H4 (cell line): ENCODE measurements at regions not wholly inside any gene's neighbourhood (a gene's known extent, or its start where the extent isn't known, plus 50 kb on each side); places are given as distances from the start of the nearest gene placed in this dataset.

Experiments used
- DNase-seq: peaks from one replicate; pipeline ENCODE4 v3.0.0-alpha.2; 2015; ENCODE audit warnings: low spot score

DNA sequence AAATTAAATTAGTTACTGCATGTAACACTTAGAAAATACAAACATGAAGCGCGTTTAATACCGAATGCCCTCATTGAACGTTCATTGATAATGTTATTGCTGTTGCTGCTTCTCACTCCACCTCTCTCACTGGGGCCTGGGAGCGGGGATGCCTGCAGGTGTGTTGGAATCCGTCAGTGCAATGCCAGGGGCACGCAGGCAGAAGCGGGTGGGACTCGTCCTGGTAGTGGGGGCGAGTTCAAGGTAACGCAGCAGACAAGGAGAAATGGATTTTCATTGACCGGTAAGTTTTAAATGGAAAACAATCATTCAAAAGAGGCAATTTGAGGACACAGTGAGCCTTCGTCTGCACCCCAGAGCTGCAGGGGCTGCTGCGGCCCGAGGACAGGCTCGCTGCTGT lies 71.2 kb upstream of the AFDN start:
- no peak for DNase-seq

DNA sequence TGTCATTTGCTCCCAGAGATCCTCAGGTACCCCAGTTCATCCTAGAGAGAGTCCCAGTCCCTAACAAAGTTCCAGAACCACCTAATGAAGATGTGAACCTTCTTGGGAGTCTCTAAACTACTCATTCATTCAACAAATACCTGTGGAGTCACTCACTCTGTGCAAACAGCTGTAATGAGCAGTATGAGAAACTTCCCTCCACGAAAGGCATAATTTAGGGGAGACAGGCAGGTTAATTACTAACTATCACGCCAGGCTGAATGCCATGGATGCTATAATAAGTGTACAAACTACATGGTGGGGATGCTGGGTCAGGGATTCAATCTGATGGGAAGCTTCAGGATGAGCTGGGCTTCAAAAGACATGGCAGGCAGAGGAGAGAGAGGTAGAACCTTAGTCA lies 70.1 kb upstream of the AFDN start:
- DNase-seq: no peak

DNA sequence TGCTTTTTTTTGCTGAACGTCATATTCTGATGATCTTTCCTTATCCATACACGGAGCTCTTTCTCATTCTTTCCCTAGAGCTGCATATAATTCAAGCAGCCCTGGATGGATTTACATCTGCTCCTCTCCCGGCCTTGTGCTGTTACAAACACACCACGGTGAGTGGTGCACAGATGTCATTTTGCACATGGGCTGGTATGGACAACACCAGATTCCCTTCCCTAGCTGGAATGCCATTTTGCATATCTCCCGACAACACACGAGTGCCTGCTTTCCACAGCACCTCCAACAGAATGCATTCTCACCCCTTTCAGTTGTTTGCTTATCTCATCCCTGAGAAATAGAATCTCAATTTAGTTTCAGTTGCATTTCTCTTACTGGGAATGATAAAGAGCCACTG lies 69.5 kb upstream of the AFDN start:
- DNase-seq: no peak

DNA sequence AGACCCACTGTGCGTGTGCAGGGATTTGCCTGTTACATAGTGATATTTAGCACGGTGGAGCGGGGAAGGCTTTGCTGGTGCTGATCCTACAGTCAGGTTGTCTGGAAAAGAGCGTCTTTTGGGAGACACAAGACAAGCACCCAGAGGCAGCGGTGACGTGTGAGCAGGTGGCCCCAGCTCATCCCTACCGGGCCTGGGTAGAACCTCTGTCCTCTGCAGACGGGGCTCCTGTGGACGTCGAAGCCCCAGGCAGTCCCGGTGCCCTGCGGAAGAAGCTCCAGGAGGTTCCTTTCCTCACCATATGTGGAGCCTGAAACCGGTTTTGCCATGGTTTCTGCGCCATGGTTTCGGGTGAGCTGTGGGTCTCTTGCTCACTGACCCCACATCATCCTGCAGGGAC lies 68.9 kb upstream of the AFDN start:
- no peak for DNase-seq

DNA sequence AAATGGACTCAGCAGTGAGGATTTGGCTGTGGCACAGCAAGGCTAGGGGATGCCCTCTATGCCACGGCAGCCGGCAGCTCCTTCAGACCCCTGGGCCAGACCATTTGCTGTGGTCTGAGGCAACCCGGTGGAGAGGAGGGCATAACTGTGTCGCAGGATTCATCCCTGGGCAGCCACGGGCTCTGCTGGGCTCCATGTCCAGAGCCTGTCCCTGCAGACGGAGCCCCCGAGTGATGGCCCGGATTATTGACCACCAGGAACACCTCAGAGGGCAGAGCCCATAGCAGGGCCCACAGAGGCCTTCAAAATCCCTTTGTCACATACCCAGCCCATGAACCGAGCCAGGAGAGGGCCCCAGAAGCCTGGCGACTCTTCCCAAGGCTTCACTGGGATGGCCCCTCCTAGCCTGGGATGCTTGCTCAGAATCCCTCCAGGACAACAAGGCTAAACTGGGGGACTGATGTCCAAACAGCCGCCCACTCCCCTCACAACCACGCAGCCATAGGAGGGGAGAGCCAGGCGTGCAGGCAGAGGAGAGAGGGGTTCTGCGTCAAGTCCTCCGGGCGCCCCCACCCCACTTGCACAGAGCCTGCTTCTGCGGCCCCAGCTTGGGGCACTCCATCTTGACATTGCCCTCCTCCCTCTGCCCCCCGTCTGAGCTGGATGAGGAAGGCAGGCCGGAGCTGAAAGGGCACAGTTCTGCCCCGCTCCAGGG lies 68.2 kb upstream of the AFDN start:
- DNase-seq: no peak

DNA sequence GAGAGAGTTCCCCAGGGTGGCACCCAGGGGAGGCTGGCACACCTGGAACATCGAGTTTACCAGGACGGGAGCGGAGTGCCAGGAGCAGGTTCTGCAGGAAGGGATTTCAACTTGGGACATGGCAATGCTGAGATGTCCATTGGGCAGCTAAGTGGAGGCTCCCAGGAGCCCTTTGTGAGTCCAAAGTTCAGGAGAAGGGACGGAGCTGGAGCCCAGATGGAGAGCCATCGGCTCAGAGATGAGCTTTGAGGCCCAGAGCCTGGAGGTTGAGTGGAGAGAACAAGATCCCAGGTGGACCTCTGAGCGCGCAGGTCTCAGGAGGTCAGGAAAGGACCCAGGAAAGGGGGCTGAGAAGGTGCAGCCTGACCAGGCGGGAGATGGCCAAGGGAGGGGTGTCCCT lies 67.5 kb upstream of the AFDN start:
- no peak for DNase-seq

DNA sequence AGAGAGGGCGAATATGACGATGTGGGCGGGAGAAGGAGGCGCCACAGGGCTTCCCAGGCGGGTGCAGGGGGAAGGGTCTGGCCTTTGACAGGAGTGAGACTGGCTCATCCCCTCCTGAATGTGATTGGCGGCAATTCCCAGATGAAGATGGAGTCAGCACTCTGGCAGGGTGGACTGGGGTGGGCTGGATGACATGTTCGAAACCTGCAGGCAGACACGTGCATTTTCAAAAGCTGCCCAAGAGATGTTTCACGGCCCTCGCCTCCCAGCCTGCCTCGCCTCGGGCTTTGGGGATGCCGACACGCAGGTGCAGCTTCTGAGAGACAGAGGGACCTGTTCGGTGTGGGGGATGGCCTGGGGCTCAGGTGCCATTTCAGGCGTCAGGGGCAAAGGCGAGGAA lies 66.8 kb upstream of the AFDN start:
- no peak for DNase-seq

DNA sequence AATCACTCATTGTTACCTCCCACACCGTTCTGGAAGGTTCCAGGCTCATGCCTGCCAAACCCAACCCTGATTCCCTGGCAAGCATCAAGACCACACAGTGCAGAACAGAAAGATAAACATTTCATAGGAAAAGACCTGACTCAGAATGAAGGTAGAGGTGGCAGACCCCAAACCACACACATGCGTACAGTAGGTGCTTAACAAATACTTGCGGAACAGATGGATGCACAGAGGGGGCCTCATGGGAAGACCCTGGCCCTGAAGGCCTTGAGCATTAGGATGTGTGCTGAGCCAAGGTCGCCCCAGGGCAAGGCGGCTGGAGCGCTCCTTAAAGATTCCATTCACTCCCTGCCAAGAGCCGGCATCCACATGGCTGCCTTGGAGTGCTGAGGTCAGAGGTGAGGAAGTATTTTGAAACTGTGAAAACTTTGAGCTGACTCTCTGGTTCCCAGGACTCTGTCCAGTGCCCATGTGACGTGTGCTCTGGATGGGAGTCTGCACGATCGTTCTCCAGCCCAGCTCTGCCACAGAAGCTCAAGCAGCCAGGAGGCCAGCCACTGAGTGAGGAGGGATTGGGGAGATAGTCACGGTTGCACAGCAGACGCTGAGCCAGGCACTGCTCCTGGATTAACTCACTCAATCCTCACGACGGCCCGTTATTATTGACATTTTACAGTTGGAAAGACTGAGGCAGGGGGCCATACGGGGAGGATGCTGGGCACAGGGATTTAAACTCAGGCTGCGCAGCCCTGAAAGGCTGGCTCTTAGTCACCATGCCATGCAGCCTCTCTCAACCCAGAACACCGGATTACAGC lies 65.5 kb upstream of the AFDN start:
- no peak for DNase-seq

DNA sequence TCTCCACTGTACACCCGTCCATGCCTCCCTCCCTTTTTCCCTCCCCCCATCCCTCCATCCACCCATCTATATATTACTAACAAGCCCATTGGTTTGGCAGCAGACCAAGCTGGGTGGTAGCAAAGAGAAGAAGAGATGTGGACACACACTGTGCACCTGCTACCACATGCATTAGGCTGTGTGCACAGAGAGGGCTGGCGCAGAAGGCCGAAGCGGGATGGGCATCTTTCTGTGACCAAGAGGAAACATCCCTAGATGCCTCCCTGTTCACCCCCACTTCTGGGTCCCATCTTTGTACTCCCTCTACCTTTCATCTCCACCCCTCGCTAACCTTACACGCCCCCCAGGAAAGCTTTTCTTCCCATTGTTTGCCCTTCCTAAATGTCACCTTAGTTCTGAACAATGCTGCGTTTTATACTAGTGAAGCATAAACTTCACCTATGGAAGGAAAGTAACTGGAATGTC lies 64.9 kb upstream of the AFDN start:
- no peak for DNase-seq

DNA sequence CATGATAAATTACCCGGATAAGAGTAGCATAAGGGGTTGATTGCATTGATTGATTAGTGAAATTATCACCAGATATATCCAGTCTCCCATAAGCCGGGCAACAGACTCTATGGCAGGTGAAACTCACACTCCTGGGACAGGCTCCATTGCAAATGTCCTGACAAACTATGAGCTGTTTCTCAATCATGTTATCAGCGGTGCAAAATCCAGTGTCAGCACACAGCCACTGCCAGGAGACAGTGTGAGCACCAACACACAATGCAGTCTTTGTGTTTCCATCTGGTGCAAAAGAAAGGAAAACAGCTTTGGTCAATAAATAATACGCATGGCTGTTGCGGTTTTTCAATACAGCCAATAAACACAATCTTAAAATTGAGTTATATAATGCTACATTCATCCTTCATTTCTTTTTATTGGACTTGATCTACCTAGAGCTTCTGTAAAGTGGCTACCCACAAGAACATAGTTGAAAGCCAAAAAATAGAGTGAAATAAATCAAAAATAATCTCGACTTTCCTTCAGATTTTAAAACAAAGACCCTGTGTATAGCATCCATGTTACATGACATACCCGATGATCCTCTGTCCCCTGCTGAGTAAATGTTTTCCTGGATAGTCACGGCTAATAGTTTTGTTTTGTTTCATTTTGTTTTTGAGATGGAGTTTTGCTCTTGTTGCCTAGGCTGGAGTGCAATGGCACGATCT lies 64.3 kb upstream of the AFDN start:
- DNase-seq: no peak

DNA sequence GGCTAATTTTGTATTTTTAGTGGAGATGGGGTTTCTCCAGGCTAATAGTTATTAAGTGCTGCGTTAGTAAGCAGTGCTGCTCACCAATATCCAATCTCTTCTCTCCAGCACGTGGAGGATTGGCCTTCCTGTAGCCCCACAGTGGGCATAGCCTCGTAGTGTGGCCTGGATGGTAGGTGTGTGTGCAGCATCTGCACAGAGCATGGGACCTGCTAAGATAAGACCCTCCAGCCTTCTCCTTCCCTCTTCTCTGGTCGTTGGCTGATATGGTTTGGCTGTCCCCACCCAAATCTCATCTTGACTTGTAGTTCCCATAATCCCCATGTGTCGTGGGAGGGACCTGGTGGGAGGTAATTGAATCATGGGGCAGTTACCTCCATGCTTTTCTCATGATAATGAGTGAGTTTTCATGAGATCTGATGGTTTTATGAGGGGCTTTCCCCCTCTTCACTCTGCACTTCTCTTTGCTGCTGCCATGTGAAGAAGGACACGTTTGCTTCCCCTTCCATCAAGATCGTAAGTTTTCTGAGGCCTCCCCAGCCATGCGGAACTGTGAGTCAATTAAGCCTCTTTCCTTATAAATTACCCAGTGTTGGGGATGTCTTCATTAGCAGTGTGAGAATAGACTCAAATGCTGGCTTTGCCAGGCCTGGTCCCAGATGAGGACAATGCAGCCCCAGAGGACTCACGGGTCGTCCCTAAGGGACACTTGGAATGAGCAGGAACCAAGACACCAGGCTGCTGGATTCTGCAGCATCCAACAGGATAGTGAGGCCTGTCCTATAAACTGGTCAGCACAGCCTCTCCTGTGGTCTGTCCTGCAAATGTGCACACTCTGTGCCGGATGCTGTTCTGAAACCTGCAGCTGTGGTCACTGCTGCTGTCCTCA lies 63.4 kb upstream of the AFDN start:
- DNase-seq: no peak

DNA sequence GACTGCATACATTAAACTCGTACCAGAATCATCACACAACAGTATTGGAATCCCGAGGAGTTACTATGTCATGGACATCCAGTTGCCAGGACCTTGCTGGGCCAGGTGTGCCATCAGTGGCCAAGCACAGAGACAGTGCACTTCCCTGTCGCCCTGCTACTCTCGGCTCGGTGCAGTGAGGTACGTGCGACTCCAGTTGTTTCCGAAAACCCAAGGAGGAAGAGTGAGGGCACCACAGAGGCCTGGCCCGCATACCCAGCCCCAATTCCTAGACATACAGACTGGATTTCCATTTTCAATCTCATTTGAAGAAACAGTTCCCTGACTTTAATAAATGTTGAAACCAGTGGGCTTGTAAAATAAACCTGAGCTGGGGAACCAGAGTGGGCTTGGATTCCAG lies 62.5 kb upstream of the AFDN start:
- DNase-seq: no peak

DNA sequence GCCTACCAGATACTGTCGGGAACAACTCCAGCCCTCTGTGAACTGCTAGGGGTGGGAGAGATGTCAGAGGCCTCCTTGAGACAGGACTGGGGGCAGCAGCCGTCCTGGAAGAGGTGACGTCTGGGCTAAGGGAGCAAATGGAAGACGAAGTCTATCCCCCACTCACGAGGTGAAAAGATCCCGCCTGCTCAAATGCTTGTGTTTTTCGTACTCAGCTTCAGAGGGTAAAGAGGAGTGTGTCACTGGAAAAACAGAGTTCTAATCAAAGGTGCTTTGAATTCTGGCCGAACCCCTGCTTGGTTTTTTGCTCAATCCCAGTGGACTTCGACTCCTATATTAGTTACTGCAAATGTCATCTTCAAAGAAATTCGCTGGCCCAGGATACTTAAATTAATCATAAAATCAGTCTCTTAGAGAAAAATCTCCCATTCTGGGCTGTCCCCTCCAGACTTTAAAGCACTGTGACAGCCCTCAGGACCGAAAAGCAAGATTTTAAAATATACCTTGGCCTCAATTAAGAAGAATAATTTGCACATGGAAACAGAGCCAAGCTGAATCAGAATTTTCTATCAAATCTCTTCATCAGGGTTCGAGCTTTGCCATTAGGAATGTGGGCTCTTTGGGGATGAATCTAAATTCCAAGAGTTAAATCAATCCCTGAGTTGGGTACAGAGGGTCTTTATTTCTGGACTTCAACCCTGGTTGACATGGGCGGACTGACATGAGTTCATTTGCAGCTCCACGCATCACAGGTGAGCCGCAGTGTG lies 61.8 kb upstream of the AFDN start:
- DNase-seq: no peak

DNA sequence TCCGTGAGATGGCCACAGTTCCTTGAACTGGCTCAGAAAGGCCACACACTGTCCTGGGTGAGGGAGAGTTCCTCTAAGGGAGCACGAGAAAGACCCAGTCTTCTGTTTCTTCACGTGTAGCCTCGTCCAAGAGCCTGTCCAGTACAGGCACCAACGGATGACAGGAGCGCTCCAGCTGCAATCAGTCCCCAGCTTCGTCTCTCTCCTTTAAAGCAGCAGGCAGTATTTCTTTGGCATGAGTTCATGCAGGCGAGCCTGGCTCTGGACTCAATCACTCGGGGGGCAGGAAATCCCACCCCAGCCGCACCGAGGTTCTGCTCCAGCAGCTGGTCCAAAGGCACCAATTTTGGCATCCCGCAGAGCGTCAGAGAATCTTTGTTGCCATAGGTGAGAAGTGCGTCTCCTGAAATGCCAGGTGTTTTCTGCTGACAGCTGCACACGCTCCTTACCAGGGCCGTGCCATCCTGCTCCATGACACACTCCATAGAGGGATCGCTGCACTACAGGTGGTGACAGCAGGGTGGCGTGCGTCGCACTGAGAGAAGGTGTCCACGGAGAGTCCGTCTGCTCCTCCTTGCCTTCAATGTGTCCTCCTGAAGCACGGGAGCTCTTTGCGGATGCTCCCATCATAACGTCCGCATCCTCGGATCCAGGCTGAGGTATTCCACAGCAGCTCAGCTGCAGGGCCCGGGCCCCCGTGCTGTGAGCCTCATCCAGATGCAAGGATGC lies 59.6 kb upstream of the AFDN start:
- no peak for DNase-seq

DNA sequence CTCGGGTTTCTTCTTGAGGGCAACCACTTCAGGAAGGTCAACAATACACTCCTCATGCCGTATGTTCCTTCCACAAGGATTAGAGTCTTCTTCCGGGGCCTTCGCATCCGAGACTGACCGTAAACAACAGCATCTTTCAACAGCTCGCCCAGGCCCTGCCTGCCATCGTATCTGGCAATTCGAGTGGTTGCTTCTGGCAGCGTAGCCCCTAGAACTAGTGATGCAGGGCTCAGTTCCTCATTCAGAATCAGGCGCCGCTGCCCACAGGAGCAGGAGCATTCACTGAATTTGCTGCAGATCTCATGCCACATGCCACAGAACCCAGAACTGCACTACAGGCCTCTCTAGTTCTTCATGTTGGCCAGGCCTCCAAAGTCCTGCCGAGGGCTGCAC lies 59.0 kb upstream of the AFDN start:
- no peak for DNase-seq

DNA sequence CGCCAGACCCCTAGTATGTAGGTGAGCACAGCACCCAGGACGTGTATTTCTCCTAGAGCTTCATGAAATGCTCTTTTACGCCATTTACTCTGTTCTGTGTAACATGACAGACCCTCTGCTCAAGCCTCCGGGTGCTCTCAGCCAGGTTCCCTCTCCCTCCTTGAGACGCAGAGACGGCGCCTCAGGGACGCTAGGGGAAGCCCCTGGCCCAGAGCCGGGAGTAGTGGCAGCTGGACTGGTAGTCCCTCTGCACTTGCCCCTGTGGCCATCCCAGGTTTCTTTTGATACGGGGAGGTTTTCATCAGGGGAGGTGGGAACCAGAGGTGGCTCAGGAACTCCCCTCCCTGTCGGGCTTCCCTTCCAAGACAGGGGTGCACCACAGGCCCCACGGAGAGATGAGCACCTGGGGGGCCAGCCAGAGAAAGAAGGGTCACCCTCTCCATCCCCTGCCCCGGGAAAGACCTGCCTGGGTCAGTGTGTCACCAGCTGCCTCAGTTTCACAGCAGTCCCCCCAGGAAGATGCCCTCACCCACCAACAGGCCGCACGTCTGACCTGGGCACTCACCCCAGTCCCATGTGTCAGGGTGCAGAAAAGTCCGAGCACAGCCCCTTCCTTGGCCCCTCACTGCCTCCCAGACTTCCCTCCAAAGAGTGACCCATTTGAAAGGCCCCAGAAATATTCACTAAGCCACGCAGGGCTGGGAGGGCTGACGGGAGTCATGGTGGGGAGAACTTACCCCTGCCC lies 58.1 kb upstream of the AFDN start:
- no peak for DNase-seq

DNA sequence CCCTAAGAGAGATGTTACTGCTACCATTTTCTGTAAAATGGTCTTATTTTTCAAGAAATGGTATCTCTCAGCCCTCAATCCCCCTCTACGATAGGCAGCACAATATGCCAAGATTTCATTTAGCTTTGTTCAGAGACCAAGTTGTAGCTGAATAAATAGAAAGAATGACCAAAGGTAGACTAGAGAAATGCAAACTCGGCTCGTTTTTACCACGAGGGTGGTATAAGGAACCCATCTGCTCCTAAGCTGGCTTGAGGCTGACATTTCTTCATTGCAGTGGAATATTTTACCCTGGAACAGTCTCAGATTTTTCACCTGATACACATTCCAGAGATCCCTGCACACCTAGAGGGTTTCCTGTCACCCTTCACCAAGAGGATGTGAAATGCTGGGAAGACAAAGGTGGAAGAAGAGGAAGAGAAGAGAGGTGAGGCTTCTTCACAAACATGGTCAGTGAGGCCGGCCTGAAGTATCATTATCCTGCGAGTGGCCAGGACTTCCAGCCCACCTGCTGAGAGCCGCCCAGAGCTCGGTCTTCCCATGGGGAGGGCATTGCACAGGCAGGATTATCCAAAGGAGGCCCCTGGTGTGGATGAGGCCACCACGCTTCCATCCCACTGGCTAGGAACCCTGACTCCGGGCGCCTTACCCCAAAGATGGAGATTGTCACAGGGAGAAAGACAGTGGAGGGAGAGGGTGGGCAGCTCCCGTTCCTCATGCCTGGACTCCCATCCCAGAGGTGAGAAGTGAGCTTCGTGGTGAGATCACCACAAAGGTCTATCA lies 57.1 kb upstream of the AFDN start:
- no peak for DNase-seq

DNA sequence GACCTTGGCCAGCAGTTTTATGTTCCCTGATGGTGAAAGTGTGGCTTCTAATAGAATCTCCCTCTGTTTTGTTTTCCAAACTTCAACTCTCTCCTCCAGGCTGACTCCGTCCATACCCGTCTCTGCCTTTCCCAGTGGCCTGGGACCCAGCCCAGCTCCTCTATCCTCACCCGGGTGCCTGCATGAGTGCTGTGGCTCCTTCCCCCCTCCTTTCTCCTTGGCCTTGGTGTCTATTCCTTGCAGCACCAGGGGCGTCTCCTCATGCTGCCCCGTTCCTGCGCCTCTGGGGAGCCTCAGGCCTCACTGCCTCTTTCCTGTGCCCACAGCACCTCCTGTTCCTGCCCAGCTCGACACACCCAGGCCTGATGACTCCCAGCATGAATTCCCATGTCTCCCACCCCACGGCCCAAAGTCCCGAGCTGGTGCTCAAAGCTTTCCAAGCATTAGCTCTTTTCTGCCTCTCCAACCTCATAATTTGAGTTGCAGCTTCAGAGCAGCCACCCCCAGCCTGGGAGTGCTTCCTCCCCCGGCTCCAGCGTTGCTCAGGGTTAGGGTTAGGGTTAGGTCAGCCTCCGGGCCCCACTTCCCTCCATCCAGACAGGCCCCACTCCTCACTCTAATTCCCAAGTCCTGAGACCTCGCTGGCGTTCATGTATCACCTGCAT lies 56.3 kb upstream of the AFDN start:
- no peak for DNase-seq
